Neural cell (in vitro differentiated cells): ENCODE measurements at regions not wholly inside any gene's neighbourhood (a gene's known extent, or its start where the extent isn't known, plus 50 kb on each side); places are given as distances from the start of the nearest gene placed in this dataset.

Experiments used
- H2AFZ ChIP-seq: fragments of 200-600, 300-800 bp; sonication (generic), shearing (Covaris generic); 2 replicates; pipeline ENCODE4 v1.6.0; 2014; ENCODE audit warnings: low read depth, mild to moderate bottlenecking, antibody characterized with exemption, low read length, moderate library complexity
- H3F3A ChIP-seq: fragments of 200-600 bp; shearing (Covaris generic); 2 replicates; pipeline ENCODE4 v1.6.1; 2016; ENCODE audit warnings: mild to moderate bottlenecking, moderate library complexity, mixed read lengths, antibody characterized with exemption, low read length; ENCODE audit not compliant: insufficient read depth, poor library complexity, severe bottlenecking
- H3K27ac ChIP-seq: fragments of 200-600, 300-800 bp; sonication (generic), shearing (Covaris generic); 2 replicates; pipeline ENCODE4 v1.5.1; 2014; ENCODE audit warnings: mild to moderate bottlenecking, low read length, moderate library complexity
- H3K27me3 ChIP-seq: fragments of 300-800, 200-600 bp; sonication (generic), shearing (Covaris generic); 2 replicates; pipeline ENCODE4 v1.6.0; 2014; ENCODE audit warnings: mild to moderate bottlenecking, low read depth, low read length, moderate library complexity; ENCODE audit not compliant: insufficient read depth
- H3K36me3 ChIP-seq: fragments of 300-800, 200-600 bp; sonication (generic), shearing (Covaris generic); 2 replicates; pipeline ENCODE4 v1.5.1; 2014; ENCODE audit warnings: mild to moderate bottlenecking, antibody characterized with exemption, low read length, moderate library complexity; ENCODE audit not compliant: insufficient read depth
- H3K4me2 ChIP-seq: fragments of 300-800, 200-600 bp; sonication (generic), shearing (Covaris generic); 2 replicates; pipeline ENCODE4 v1.6.0; 2014; ENCODE audit warnings: mild to moderate bottlenecking, low read length
- H3K4me3 ChIP-seq: fragments of 300-800, 200-600 bp; sonication (generic), shearing (Covaris generic); 2 replicates; pipeline ENCODE4 v1.5.1; 2014; ENCODE audit warnings: mild to moderate bottlenecking, low read length, moderate library complexity
- H3K79me2 ChIP-seq: fragments of 200-600 bp; shearing (Covaris generic); replicated peaks from 2 replicates; pipeline ENCODE4 v1.6.0; 2014; ENCODE audit warnings: mild to moderate bottlenecking, low read length, moderate library complexity; ENCODE audit not compliant: insufficient read depth
- H3K9ac ChIP-seq: fragments of 300-800, 200-600 bp; sonication (generic), shearing (Covaris generic); 2 replicates; pipeline ENCODE4 v1.6.1; 2016; ENCODE audit warnings: mild to moderate bottlenecking, low read length, mixed read lengths
- H3K9me2 ChIP-seq: fragments of 200-600 bp; shearing (Covaris generic); 2 replicates; pipeline ENCODE4 v1.6.1; 2016; ENCODE audit warnings: mild to moderate bottlenecking, low read length, mixed read lengths; ENCODE audit not compliant: insufficient read depth
- H3K9me3 ChIP-seq: fragments of 200-600, 300-800 bp; sonication (generic), shearing (Covaris generic); 2 replicates; pipeline ENCODE4 v1.6.1; 2016; ENCODE audit warnings: mild to moderate bottlenecking, mixed run types, low read length, moderate library complexity, mixed read lengths
- H4K20me1 ChIP-seq: fragments of 200-600 bp; shearing (Covaris generic); 2 replicates; pipeline ENCODE4 v1.6.1; 2016; ENCODE audit warnings: mild to moderate bottlenecking, mixed run types; ENCODE audit not compliant: insufficient read depth
- EP300 ChIP-seq: fragments of 450-650 bp; conservative IDR thresholded peaks from 2 replicates; pipeline ENCODE4 v1.6.1; 2014; ENCODE audit warnings: antibody characterized with exemption, mild to moderate bottlenecking, moderate library complexity; ENCODE audit not compliant: poor library complexity, severe bottlenecking
- EZH2 ChIP-seq: fragments of 200-600, 300-800 bp; shearing (Covaris generic), sonication (generic); IDR thresholded peaks from 2 replicates; pipeline ENCODE4 v1.6.1; 2014; ENCODE audit warnings: antibody characterized with exemption, low read length, borderline replicate concordance, mild to moderate bottlenecking; ENCODE audit not compliant: insufficient read depth, poor library complexity, severe bottlenecking
- MXI1 ChIP-seq: fragments of 450-650 bp; conservative IDR thresholded peaks from 2 replicates; pipeline ENCODE4 v1.6.1; 2014; ENCODE audit warnings: antibody characterized with exemption, mild to moderate bottlenecking; ENCODE audit not compliant: poor library complexity, severe bottlenecking
- POLR2AphosphoS5 ChIP-seq: IDR thresholded peaks from 2 replicates; pipeline ENCODE4 v1.6.1; 2012
- RAD21 ChIP-seq: fragments of 450-650 bp; conservative IDR thresholded peaks from 2 replicates; pipeline ENCODE4 v1.6.1; 2014; ENCODE audit warnings: antibody characterized with exemption, mild to moderate bottlenecking, moderate library complexity
- SMC3 ChIP-seq: fragments of 450-650 bp; conservative IDR thresholded peaks from 2 replicates; pipeline ENCODE4 v1.6.1; 2014; ENCODE audit warnings: antibody characterized with exemption, mild to moderate bottlenecking, moderate library complexity; ENCODE audit not compliant: poor library complexity
- TAF1 ChIP-seq: IDR thresholded peaks from 2 replicates; pipeline ENCODE4 v1.6.1; 2012; ENCODE audit warnings: low read depth
- TF ChIP-seq, protein P1 (sequence below): fragments of 450-650 bp; IDR thresholded peaks from 2 replicates; pipeline ENCODE4 v1.5.1; 2014; ENCODE audit warnings: antibody characterized with exemption, mild to moderate bottlenecking, moderate library complexity; ENCODE audit not compliant: poor library complexity, severe bottlenecking
- TF ChIP-seq, protein P2 (sequence below): IDR thresholded peaks from 2 replicates; pipeline ENCODE4 v1.6.1; 2012; ENCODE audit warnings: borderline replicate concordance

DNA sequence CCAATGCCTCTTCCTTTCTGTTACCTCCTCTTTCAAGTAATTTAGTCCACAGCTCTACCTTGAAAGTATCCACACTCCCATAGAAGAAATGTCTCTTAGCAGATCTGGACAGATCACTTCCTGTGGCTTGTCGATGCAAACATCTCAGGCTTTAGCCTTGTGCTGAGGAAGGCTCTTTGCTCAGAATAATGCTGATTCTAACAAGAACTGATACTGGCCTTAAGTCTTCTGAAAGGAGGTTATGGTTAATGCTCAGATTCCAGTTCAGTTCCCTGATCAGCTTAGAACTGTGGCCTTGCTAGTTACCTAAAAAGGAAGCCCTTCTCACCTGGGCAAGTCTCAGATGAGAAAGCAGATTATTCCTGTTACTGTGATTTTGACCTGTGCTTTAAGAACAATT, 230.1 kb upstream of the FAT4 start:
- Histone ChIP-seq H3K9me3 (no peaks in the 10 kb centered on the region), H3K27me3 (no peaks in the 10 kb centered on the region), H3K9ac (no peak overlapping the region), H3F3A (no peaks in the 10 kb centered on the region), H3K36me3 (no peaks in the 10 kb centered on the region), H4K20me1 (no peaks in the 10 kb centered on the region), H3K4me2 (no peak overlapping the region), H3K4me3 (peak overlapping the region; percentile 1), H2AFZ (no peak overlapping the region), H3K9me2 (no peaks in the 10 kb centered on the region), H3K79me2 (no peaks in the 10 kb centered on the region), H3K27ac (no peak overlapping the region)
- no peak for TF ChIP-seq MXI1
- TF ChIP-seq EP300: no peak
- no peak for TF ChIP-seq TAF1
- no peak for TF ChIP-seq SMC3
- TF ChIP-seq EZH2: no peak
- no peak for TF ChIP-seq POLR2AphosphoS5
- TF ChIP-seq, protein P1, sequence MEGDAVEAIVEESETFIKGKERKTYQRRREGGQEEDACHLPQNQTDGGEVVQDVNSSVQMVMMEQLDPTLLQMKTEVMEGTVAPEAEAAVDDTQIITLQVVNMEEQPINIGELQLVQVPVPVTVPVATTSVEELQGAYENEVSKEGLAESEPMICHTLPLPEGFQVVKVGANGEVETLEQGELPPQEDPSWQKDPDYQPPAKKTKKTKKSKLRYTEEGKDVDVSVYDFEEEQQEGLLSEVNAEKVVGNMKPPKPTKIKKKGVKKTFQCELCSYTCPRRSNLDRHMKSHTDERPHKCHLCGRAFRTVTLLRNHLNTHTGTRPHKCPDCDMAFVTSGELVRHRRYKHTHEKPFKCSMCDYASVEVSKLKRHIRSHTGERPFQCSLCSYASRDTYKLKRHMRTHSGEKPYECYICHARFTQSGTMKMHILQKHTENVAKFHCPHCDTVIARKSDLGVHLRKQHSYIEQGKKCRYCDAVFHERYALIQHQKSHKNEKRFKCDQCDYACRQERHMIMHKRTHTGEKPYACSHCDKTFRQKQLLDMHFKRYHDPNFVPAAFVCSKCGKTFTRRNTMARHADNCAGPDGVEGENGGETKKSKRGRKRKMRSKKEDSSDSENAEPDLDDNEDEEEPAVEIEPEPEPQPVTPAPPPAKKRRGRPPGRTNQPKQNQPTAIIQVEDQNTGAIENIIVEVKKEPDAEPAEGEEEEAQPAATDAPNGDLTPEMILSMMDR: no peak
- TF ChIP-seq, protein P2, sequence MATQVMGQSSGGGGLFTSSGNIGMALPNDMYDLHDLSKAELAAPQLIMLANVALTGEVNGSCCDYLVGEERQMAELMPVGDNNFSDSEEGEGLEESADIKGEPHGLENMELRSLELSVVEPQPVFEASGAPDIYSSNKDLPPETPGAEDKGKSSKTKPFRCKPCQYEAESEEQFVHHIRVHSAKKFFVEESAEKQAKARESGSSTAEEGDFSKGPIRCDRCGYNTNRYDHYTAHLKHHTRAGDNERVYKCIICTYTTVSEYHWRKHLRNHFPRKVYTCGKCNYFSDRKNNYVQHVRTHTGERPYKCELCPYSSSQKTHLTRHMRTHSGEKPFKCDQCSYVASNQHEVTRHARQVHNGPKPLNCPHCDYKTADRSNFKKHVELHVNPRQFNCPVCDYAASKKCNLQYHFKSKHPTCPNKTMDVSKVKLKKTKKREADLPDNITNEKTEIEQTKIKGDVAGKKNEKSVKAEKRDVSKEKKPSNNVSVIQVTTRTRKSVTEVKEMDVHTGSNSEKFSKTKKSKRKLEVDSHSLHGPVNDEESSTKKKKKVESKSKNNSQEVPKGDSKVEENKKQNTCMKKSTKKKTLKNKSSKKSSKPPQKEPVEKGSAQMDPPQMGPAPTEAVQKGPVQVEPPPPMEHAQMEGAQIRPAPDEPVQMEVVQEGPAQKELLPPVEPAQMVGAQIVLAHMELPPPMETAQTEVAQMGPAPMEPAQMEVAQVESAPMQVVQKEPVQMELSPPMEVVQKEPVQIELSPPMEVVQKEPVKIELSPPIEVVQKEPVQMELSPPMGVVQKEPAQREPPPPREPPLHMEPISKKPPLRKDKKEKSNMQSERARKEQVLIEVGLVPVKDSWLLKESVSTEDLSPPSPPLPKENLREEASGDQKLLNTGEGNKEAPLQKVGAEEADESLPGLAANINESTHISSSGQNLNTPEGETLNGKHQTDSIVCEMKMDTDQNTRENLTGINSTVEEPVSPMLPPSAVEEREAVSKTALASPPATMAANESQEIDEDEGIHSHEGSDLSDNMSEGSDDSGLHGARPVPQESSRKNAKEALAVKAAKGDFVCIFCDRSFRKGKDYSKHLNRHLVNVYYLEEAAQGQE: no peak
- no peak for TF ChIP-seq RAD21

DNA sequence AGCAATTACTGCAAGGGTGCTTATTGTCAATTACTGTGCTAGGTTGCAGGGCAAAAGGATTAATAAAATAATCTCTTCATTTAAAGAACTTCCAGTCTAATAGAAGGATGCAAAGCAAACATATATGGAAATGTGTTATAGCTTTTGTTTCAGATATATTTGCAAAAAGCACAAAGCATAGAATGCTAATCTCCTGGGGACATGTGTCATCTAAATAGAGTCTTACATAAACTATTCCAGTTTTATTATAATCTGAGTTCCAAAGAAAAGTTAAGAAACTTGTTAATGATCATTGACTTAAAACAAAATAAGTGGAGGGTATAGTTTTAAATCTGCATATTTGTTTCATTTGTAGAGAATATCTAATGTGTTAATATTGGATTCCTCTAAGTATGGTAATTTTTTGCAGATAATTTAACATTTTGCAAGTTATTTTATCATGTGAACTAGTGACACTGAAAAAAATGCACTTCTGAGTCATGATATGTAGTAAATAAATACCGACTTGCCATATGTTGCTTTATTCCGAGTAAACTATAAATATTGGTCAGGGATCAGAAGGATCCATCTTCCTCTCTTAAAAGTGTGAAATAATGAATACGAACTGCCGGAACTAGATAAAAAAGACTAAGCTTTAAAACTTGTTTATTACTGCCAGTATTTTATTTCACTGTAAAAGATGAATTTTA, 231.9 kb upstream of the FAT4 start:
- Histone ChIP-seq H3K9me3 (no peaks in the 10 kb centered on the region), H3K36me3 (no peaks in the 10 kb centered on the region), H3K9ac (no peak overlapping the region), H3K4me2 (no peak overlapping the region), H4K20me1 (no peaks in the 10 kb centered on the region), H3K4me3 (no peak overlapping the region), H3K27me3 (no peaks in the 10 kb centered on the region), H2AFZ (no peak overlapping the region), H3F3A (no peaks in the 10 kb centered on the region), H3K27ac (no peak overlapping the region), H3K9me2 (no peaks in the 10 kb centered on the region), H3K79me2 (no peaks in the 10 kb centered on the region)
- TF ChIP-seq RAD21: no peak
- no peak for TF ChIP-seq TAF1
- TF ChIP-seq, protein P2: no peak
- no peak for TF ChIP-seq MXI1
- no peak for TF ChIP-seq POLR2AphosphoS5
- no peak for TF ChIP-seq SMC3
- no peak for TF ChIP-seq EZH2
- TF ChIP-seq EP300: no peak
- TF ChIP-seq, protein P1: no peak
